Mesothelial cell of epicardium (in vitro differentiated cells): ENCODE measurements at regions not wholly inside any gene's neighbourhood (a gene's known extent, or its start where the extent isn't known, plus 50 kb on each side); places are given as distances from the start of the nearest gene placed in this dataset.

Source experiments
- DNase-seq, 2 experiments: peaks; one replicate each; pipeline ENCODE4 v3.0.0; 2021; ENCODE audit warnings: low spot score in 2 of 2; ENCODE audit not compliant: unreplicated experiment in 2 of 2
- H3K27ac Mint-ChIP-seq: 2 replicates; pipeline ENCODE4 v1.8.0; 2021; ENCODE audit warnings: mixed read lengths
- H3K27me3 Mint-ChIP-seq: 2 replicates; pipeline ENCODE4 v1.8.0; 2021; ENCODE audit warnings: low read depth, mixed read lengths
- H3K36me3 Mint-ChIP-seq: 2 replicates; pipeline ENCODE4 v1.8.0; 2021; ENCODE audit warnings: mixed read lengths
- H3K4me1 Mint-ChIP-seq: 2 replicates; pipeline ENCODE4 v1.8.0; 2021; ENCODE audit warnings: mixed read lengths
- H3K4me3 Mint-ChIP-seq: 2 replicates; pipeline ENCODE4 v1.8.0; 2021; ENCODE audit warnings: mild to moderate bottlenecking, moderate library complexity, mixed read lengths
- H3K9me3 Mint-ChIP-seq: 2 replicates; pipeline ENCODE4 v1.8.0; 2021; ENCODE audit warnings: mixed read lengths
- TF ChIP-seq, protein P1 (sequence below): fragments of 200-600 bp; sonication (generic); IDR thresholded peaks from one replicate; pipeline ENCODE4 v1.5.0; 2021; ENCODE audit warnings: antibody characterized with exemption; ENCODE audit not compliant: unreplicated experiment

DNA sequence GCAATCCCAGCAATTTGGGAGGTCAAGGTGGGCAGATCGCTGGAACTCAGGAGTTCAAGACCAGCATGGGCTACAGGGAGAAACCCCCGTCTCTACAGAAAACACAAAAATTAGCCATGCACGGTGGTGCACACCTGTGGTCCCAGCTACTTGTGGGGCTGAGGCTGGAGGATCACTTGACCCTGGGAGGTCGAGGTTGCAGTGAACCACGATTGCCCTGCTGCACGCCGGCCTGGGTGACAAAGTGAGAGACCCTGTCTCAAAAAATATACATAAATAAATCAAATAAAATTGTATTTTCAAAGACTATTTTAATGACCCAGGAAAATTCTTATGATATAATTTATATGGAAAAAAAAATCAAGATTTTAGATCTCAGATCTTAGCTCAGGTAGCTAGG lies 191.5 kb downstream of the ZFP36L2 start:
- Mint-ChIP-seq H3K4me1 (peaks cover 60% of the 10 kb centered on the region), H3K9me3 (no peaks in the 10 kb centered on the region), H3K36me3 (no peaks in the 10 kb centered on the region), H3K27me3 (no peaks in the 10 kb centered on the region), H3K4me3 (no peak overlapping the region), H3K27ac (no peak overlapping the region)
- TF ChIP-seq, protein P1, sequence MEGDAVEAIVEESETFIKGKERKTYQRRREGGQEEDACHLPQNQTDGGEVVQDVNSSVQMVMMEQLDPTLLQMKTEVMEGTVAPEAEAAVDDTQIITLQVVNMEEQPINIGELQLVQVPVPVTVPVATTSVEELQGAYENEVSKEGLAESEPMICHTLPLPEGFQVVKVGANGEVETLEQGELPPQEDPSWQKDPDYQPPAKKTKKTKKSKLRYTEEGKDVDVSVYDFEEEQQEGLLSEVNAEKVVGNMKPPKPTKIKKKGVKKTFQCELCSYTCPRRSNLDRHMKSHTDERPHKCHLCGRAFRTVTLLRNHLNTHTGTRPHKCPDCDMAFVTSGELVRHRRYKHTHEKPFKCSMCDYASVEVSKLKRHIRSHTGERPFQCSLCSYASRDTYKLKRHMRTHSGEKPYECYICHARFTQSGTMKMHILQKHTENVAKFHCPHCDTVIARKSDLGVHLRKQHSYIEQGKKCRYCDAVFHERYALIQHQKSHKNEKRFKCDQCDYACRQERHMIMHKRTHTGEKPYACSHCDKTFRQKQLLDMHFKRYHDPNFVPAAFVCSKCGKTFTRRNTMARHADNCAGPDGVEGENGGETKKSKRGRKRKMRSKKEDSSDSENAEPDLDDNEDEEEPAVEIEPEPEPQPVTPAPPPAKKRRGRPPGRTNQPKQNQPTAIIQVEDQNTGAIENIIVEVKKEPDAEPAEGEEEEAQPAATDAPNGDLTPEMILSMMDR, result no peak
- no peak for DNase-seq

DNA sequence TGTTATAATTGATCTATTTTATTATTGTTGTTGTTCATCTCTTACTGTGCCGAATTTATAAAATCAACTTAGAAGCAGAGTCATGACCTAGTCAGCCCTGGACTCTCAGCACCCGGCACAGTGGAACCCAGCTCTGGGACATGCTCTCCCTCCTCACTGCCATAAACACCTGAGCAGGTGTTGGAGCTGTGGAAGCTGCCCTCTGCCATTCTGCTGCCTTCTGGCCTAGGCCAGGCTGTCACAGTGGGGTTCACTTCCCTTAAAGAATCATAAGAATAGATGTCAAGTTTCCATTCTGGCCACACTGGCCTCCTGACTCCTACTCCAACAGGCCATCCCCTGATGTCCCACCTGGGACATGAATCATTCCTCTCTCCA lies 192.2 kb downstream of the ZFP36L2 start:
- peaks cover 53% of the 10 kb centered on the region for H3K4me1 Mint-ChIP-seq
- H3K4me3 Mint-ChIP-seq, result no peak overlapping the region
- H3K9me3 Mint-ChIP-seq, result no peaks in the 10 kb centered on the region
- DNase-seq, result no peak
- H3K27ac Mint-ChIP-seq, result peak overlapping the region; percentile 95
- no peaks in the 10 kb centered on the region for H3K27me3 Mint-ChIP-seq
- no peaks in the 10 kb centered on the region for H3K36me3 Mint-ChIP-seq
- TF ChIP-seq, protein P1, result no peak

DNA sequence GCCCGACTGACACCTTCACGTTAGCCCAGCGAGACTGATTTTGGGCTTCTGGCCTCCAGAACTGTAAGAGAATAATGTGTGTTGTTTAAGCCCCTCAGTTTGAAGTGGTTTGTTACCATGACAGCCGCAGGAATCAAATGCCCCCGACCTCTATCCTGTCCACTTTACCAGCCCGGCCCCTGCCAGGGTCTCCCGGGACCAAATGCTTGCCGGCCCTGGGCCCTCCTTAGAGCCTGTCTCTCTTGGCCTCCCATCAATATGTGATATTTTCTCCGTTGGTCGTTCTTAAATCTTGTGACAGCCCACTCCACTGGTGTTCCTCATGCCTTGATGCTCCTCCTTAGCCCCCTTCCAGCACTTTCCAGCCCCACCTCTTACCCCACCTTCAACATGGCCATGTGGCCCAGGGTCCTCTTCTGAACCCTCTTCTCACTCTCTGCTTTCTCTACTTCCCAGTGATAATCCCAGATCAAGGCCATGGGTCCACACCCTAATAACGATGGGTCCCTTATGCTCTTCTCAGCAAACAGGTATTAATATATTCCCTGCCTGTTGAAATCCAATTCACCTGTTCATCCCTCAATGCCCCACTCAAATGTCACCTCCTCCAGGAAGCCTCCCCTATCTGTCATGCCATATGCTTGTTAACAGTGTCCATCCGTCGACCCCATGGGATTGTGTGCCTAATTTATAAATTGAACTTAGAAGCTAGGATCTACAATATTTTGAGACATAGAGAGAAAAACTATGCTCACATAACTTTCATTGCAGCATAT lies 192.8 kb downstream of the ZFP36L2 start:
- Mint-ChIP-seq H3K9me3 (no peaks in the 10 kb centered on the region), H3K27ac (peak overlapping the region; percentile 95), H3K4me3 (no peak overlapping the region), H3K36me3 (no peaks in the 10 kb centered on the region), H3K27me3 (no peaks in the 10 kb centered on the region), H3K4me1 (peaks cover 52% of the 10 kb centered on the region)
- no peak for DNase-seq
- TF ChIP-seq, protein P1, result no peak

DNA sequence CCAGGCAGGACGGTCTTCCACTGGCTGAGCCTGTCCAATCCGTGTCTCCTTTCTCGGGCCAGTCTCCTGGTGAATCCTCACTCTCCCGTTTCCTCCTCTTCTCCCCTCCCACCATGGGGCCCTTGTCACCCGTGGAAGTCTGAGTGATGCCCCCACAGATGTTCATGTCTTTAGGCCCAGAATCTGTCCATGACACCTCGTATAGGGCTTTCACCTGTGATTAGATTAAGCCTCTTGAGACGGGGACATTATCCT lies 193.5 kb downstream of the ZFP36L2 start:
- peaks cover 52% of the 10 kb centered on the region for H3K4me1 Mint-ChIP-seq
- no peak for DNase-seq
- no peaks in the 10 kb centered on the region for H3K9me3 Mint-ChIP-seq
- TF ChIP-seq, protein P1, result no peak
- no peak overlapping the region for H3K4me3 Mint-ChIP-seq
- peak overlapping the region; percentile 95 for H3K27ac Mint-ChIP-seq
- no peaks in the 10 kb centered on the region for H3K36me3 Mint-ChIP-seq
- H3K27me3 Mint-ChIP-seq, result no peaks in the 10 kb centered on the region

DNA sequence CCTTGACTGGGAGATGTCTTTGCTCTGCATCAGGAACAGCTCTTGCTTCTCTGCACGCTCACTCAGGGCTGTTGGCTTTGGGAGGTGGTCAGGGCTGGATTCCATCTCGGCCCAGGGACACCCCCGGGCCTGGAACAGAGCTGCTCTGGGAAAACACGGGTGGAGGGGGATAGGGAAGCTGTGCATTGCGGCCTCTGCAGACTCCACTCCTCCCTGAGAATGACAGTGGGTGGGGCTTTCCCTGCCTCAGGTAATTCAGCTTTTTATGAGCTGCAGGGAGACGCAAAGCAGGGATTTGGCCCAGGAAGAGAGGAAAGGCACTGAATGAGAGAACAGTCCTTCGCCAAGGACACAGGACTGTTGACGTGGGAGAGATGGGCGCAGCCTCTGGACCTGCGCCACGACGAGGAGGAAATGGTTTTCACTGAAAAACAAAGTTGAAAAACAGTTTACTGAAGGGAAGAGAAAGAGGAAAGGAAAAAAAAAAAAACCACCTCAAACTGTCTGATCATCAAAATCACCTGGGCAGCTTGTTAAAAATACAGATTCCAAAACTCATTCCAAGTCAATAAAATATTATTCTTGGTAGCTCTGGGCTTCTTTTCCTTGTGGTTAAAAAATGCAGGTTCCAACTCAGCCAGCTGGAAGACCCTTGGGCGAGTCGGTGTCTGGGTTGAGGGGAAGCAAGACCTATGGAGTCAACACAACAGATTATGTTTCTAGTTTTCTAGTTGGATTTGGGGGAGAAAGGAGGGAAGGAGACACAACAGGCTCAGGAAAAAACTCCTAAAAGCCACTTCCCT lies 194.0 kb downstream of the ZFP36L2 start:
- DNase-seq, result peak in 1 of 2 experiments; percentile 68
- H3K36me3 Mint-ChIP-seq, result no peaks in the 10 kb centered on the region
- TF ChIP-seq, protein P1, result no peak
- peak overlapping the region; percentile 11 for H3K4me3 Mint-ChIP-seq
- no peaks in the 10 kb centered on the region for H3K27me3 Mint-ChIP-seq
- peak overlapping the region; percentile 95 for H3K27ac Mint-ChIP-seq
- H3K4me1 Mint-ChIP-seq, result peaks cover 54% of the 10 kb centered on the region
- H3K9me3 Mint-ChIP-seq, result no peaks in the 10 kb centered on the region
